Endothelial cell of hepatic sinusoid (primary cell): ENCODE measurements at regions not wholly inside any gene's neighbourhood (a gene's known extent, or its start where the extent isn't known, plus 50 kb on each side); places are given as distances from the start of the nearest gene placed in this dataset.

Source experiments
- in situ Hi-C: cut with HindIII; loops from 2 replicates; pipeline ENCODE4 v1.10.0; 2017; ENCODE audit warnings: low sequenced_read_pairs

DNA sequence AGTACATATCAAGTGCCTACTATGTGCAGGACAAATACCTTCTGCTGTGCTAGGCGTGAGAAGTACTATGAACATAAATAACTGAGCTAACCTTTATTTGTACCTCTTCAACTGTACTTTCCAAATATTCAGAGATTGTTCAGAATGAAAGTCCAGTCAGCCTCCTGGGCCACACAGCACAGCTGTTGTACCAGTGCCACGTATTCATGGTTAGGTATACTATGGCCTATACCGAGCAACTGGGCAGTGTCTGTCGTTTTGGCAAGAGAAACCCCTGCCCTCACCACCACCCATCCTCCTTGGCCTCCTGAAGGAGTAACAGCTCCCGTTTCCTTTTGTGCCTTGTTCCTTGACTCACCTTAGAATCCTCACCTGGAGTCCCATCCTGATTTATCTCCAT, 53.0 kb downstream of the RASSF10 start:
- in situ Hi-C loops, result loop anchor here (25.0 kb wide), 1 partner anchor 100 kb away; no protein-coding TSS in a partner anchor

DNA sequence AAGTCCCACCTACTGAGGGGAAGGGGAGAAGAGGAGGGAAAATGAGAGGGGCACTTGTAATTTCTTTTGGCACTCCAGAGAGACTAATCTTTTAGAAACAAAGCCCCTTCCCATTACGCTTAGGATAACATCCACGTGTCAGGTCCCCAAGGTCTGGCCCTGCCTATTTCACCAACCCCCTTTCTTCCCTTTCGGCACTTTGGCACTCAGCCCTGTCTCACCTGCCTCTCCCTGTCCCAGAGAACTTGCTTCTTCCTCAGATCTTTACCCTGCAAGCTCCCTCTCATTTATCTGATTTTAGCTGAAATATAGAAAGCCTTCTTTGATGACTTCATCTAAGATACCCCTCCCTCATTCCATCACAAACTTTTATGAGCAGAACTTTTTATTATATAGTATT, 55.5 kb downstream of the RASSF10 start:
- in situ Hi-C loops, result loop anchor here (25.0 kb wide), 1 partner anchor 98 kb away; no protein-coding TSS in a partner anchor

DNA sequence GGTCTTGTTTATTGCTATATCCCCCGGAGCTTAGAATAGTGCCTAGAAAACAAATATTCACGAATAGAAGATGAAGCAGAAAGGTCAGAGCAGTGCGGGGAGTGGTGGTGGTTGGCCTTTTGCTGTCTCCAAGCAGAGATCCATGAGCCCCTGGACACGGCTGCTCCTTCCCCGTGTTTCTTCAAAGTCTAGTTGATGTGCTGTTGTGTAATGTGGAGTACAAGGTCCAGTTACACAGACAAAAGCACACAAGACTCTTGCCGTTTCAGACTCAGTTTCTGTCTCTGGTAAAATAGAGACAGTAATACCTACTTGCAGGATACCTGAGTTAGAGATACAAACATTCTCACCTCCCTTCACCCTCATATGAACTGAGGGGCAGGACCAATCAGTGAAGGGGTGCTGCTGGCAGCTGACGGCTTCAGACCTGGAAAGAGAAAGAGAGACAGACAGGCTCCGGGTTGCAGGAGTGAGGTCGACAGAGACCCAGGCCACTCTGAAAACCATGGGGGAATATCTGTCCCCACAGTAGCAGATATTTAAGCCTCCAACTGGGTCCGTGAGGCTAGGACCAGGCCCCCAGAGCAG, 56.2 kb downstream of the RASSF10 start:
- in situ Hi-C loops, result loop anchor here (25.0 kb wide), 1 partner anchor 97 kb away; no protein-coding TSS in a partner anchor

DNA sequence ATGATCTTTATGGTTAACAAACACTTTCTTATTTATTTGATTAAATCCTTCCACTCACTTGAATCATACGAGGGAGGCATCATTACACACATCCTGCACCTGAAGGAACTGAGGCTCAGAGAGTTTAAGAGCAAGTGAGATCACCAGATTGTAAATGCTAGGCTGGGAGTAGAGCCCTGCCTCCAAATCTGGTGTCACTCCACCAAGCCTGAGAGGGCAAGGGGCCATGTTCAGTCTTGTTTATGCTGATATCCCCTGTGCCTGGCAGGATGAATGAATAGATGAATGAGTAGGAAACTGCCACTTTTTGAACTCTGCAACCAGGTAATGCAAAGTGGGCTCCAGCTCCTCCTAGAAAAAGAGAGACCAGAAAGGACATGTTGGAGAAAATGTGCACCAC, 59.1 kb downstream of the RASSF10 start:
- in situ Hi-C loops, result loop anchor here (25.0 kb wide), 1 partner anchor 94 kb away; no protein-coding TSS in a partner anchor

DNA sequence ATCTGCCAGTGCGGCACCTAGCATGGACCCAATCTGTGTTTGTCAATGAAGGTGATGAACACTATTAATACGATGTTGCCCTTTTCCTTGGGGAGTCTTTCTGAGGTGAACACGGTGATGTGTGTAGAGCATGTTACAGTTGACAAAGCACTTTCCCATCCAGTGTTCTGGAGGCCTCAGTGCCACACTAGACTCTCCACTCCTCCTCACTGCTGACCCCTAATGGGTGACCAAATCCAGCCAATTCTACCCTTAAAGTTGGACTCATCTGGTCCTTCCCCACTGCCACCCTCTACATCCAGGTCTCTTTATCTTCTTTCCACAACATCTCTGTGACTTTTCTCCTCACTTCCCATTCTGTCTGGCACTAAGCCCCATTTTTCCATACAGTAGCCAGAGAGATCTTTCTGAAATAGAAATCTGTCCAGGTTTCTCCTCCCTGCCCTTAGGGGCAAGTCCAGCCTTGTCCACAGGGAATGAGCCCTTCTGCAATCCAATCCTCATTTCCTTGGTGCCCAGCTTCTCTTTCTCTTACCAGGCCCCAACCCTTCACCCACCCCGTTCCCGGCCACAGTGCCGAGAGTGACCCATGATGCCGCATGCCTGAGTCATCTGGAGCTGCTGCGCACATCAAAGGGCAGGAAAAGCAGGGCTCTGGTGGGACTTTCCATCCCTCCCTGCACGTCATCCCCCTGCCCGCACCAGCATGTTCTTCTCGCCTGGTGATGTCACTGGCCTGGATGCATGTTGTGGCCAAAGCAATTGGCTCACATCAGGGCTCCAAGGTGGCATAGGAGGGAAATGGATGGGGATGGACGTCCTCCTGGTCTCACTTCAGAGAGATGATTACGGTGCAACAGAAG, 64.2 kb downstream of the RASSF10 start:
- in situ Hi-C loops, result loop anchor here (25.0 kb wide), 1 partner anchor 89 kb away; no protein-coding TSS in a partner anchor

DNA sequence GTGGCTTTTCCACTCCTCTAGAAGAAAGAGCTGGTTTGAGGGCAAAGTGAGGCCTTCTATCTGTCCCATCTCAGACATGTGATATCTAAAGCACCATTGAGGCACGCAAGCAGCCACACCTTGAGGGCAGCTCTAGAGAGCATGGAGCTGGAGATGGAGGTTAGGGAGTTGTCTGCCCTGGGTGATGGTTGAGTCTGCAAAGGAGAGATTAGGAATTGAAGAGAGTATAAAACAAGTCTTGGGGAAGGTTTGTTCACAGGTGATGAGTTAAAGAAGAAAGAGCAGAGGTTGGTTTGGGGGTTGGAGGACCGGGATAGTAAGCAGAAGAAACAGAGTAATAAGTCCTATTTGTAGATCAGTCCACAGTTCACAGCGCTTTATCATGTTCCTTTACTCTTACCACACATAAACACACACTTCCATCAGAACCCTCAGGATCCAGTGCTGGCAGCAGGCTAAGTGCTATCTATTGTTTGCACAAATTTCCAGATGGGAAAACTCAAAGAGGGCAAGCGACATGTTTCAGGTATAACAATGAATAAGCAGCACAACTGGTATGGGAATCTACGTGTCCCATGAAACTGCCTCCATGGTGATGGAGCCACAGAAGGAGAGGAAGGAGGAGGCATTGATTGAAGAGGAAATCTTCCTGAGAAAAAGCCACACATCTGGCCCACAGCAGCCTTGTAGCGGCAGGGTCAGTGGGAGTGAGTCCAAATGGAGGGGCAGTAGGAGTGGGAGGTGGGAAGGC, 65.8 kb downstream of the RASSF10 start:
- in situ Hi-C loops, result loop anchor here (25.0 kb wide), 1 partner anchor 87 kb away; no protein-coding TSS in a partner anchor

DNA sequence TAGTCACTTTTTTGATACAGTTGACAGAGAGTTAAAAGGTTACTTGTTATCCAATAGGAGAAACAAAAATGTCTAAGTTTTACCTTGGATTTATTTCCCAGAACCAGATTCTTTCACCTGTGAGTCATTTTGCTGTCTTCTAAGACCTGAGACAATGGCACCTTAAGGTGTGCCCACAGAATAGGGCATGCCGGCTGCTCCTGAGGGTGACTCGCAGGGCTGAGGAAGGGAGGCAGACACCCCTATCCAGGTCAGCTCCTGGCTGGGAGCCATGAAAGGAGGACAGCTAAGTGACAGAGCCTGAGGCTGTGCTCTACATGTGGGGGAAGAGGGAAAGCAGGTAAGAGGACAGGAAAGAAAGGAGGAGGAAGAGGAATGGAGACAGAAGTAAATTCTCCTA, 67.8 kb downstream of the RASSF10 start:
- in situ Hi-C loops, result no loop called here

DNA sequence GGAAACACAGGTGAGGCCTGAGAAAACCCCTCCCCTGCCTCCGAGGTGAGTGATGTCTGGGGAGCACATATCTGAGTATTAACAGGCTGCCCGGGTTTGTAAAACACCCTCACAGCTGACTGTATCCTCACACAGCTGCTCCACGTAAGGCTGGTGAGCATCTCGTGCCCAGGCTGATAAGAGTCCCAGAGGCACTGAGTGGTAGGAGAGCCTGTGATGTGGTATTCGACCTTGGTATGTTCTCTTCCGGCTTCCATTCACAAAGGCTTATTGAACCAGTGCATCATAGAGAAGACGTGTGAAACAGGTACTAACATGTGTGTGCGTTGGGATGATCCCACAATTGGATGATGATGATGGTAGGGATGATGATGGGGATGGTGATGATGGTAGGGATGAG, 71.7 kb downstream of the RASSF10 start:
- in situ Hi-C loops, result no loop called here

DNA sequence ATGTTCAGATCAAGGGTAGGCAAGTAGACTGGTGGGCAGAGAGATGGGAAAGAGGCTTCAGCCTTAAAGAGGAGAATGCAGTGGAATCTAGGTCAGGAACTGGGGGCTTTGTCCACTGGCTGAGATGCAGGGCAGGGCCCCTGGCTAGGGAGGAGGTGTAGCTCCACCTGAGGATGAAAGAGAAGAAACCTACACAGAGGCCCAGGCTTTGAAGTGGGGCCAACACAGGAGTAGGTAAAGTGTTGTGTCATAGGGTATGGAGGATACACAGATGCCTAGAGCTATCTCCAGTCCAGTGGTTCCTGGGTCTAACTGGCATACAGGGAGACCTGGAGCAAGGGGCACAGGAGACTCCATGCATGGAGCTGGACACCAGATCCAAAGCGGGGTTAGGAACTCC, 73.5 kb downstream of the RASSF10 start:
- in situ Hi-C loops, result no loop called here

DNA sequence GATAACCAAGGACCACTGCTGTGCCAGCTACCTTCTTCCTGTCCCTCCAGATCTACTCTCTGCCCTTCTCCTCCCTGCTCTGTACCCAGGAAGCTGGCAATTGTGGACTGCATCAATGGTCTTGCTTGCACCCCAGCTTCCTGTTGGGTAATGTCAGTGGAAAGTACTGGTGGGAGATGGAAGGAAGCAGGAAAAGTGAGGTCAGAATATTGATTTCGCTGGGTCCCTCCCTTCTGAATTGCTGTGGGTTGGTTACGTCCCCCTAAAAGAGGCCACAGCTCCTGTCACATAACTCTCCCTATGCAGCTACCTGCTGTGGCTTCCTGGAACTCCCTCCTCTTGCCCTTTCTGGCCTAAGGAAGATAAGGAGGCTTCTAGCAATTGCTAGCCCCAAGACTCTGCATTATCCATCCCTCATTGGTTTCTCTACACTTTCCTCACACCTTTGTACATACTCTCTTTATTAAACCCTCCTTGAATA, 81.2 kb downstream of the RASSF10 start:
- in situ Hi-C loops, result no loop called here

DNA sequence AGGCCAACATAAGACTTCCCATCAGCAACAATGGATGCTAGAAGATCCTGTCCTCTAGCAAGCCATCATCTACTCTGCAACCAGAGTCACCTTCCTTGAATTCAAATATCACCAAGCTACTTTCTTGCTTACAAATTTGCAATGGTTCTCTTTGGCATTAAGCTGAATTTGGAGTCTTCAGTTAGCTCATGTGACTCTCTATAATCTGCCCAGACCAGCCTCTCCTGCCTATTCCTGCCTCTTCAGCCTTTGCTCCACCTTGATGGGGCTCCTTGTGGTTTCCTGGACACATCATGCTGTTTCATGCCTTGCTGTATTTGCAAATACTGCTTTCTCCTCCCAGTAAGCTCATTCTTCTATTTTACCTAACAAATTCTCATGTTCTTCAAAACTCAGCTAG, 82.3 kb downstream of the RASSF10 start:
- in situ Hi-C loops, result no loop called here

DNA sequence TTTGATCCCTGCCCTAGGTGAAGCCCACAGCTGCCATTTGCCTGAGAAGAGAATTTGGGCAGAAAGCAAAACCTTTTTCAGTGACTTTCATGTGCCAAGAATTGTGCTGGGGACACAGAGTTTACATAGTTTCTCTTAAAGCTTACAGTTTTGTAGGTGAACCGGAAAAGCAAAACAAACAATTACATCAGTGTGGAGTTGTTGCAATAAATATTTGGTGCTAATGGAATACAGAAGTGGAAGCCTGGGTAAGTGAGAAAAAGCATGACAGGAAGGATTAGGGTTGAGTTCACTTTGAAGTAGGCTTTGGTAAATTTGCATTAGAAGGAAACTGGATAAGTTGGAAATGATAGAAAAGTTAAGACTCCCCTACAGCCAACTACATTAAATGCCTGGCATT, 82.7 kb downstream of the RASSF10 start:
- in situ Hi-C loops, result no loop called here

DNA sequence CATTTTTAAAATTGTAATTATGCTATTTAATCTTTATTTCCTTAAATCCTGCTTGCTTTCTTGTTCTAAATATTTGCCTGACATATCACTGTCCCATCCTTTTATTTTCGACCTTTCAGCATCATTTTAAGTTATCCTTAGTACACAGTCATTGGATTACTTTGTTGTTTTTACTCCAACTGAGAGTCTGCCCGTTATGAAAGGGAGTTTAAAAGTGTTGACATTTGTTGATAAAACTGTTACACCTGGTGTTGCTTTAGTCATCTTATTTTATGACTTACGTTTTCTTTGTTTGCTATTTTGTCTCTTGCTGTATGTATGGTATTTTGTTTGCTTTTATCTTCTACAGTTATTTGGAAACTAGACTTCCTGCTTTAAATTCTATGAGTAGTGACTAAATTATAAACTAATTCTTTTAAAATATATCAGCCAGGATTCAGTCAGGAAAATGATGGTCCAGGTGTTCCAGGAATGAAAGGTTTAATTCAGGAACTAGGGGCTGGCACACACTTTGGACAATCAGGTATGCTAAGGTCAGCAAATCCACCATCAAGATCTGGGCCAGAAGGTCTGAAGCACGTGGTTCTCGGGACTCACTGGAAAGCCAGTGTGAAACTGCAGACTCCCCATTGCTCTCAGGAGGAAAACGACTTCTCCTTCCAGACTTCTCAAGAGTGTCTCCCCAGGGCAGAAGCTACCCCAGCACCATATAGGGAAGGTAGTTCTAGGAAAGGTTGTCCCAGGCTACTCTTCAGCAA, 86.0 kb downstream of the RASSF10 start:
- in situ Hi-C loops, result no loop called here

DNA sequence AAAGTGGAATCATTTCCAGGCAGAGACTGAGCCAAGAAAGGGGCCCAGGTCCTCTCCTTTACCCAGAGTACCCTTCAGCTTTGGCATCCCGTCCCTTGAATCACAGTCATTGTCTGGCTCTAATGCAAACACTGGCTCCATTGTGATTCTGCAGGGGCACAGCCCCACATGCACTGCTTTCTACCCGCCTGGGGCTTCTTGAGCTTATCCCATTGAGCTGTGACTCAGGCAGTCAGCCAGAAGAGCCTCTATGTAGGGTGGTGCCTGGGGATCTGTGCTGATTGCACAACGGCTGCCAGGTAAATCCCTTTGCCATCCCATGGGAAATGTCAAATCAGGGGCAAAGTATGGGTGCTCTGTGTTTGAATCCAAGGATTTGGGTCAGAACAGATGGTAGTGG, 88.9 kb downstream of the RASSF10 start:
- in situ Hi-C loops, result no loop called here

DNA sequence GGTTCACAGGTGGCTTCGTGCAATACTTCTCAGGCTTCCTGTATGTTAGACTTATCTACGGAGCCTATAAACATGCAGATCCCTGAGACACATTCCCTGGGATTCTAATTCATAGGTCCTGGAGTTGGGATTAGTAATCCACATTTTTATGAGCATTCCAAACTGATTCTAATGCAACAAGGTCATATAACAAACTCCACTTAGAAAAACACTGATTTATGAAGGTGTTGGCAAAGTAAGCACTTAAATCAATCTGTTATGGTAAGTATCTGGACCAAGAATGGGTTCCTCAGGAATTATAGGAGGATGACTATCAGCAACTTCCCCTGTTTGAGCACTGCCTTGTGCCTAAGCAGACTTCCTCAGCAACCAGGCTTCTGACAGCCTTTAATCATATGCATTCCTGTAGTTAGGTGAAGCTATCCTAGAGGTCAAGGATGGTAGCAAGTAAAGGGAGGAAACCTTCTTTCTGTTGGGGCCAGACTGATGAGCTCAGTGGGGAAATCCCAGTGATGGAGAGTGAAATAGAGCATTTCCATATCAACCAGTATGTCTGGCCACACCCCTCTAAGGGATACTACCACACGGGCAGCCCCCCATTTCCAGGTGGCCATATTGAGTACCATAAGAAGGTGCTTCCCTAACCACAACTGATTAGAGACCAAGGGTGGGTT, 89.6 kb downstream of the RASSF10 start:
- in situ Hi-C loops, result no loop called here

DNA sequence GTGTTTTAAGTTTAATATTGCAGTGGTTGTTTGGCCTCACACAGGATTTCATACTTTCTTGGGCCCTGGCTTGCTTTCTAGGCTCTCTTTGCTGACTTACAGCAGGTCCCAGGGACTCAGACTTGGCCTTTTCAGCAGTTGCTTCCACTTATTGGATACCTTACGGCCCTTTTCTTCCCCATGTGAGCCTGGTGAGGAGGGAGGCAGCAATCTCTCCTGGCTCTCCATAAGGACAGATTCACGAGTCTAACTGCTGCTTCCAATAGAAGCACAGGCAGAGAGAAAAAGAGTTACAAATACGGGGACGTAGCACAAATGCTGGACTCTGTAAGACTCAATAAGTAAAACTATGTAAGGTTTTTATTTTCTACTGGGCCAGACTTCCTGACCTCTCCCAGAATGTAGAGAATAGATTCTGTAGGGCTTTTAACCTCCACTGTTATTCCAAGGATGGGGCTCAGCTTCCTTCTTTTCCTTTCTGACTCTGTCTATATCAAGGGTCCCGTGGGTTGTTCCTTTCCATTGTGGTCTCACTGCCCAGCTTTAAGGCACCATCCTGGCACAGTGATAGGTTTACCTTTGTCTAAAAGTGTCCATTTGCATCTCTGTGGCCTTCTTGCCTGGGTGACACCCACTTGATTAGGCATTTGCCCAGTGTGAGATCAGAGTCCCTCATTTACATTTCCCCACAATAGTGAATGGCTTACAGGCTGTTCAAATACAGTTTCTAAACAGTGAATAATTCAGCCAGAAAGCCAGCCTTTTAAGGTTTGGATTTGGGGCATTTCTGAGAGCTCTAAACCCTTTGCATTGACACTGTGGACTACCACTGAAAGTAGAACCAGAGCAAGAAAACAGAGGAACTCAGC, 92.8 kb downstream of the RASSF10 start:
- in situ Hi-C loops, result no loop called here

DNA sequence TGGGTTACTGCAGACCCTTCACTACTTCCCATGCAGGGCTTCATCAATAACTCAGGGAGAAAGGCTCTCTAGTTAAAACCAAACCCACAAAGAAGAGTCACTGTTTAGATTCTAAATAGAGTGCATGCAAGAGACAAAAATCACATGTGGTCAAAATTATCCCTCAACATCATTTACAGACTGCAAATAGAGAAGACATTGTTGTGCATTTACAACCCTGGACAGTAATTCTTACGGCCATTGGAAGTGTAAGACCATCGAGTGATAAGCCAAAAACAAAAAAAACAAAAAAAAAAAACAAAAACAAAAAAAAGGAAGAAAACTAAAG, 93.4 kb downstream of the RASSF10 start:
- in situ Hi-C loops, result no loop called here

DNA sequence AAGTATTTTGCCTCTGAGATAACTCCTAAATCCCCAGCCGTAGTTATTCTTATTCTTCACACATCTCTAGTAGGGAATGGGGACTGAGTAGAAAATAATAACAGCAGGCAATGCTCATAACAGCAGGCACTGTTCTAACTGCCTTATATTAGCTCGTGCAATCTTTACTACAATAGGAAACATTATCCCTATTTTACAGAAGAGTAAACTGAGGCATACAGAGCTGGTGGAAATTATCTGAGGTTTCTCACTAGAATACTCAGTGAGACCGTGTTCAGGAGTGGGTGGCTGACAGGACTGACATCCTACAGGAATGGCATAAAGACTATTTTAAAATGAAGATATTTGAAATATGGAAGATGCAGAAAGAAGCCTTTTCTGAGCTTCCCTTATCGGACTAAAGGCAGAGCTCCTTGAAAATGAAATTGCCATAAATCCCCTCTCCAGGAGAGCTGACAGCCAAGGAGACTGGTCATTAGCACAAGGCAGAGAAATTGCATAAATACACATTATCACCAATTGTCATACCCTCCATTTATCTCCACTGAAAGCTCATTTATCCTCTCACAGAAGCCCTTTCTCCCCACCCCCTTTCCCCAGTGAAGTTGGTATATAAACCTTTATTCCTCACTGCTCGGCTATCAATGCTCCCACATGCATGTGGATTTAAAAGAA, 93.9 kb downstream of the RASSF10 start:
- in situ Hi-C loops, result no loop called here
